ENCODE measurements at regions not wholly inside any gene's neighbourhood (a gene's known extent, or its start where the extent isn't known, plus 50 kb on each side); places are given as distances from the start of the nearest gene placed in this dataset.

GRCh38 chr19:56930647-56931535 is 90.4 kb upstream of the PEG3 start:
- Mint-ChIP-seq H3K36me3 (no peaks in the 10 kb centered on the region), H3K27me3 (peaks cover 10% of the 10 kb centered on the region), H3K4me3 (no peak overlapping the region), H3K27ac (no peak overlapping the region), H3K4me1 (no peaks in the 10 kb centered on the region), H3K9me3 (peaks cover 10% of the 10 kb centered on the region)
- no peak for ATAC-seq

- ATAC-seq: no peak
- H3K36me3 Mint-ChIP-seq: no peaks in the 10 kb centered on the region
- H3K4me3 Mint-ChIP-seq: no peak overlapping the region
- H3K27me3 Mint-ChIP-seq: peaks cover 8% of the 10 kb centered on the region
- peaks cover 11% of the 10 kb centered on the region for H3K9me3 Mint-ChIP-seq
- H3K27ac Mint-ChIP-seq: no peak overlapping the region
- H3K4me1 Mint-ChIP-seq: no peaks in the 10 kb centered on the region
These were observed 92.6 kb upstream of the PEG3 start for GRCh38 chr19:56933014-56933705.

GRCh38 chr19:56934438-56935090 is 94.0 kb upstream of the PEG3 start:
- no peak overlapping the region for H3K4me3 Mint-ChIP-seq

GRCh38 chr19:56939951-56940350 is 99.4 kb upstream of the PEG3 start:
- H3K27ac Mint-ChIP-seq: no peak overlapping the region
- peaks cover 14% of the 10 kb centered on the region for H3K9me3 Mint-ChIP-seq
- H3K27me3 Mint-ChIP-seq: peaks cover 8% of the 10 kb centered on the region
- no peak overlapping the region for H3K4me3 Mint-ChIP-seq
- H3K36me3 Mint-ChIP-seq: no peaks in the 10 kb centered on the region
- no peak for ATAC-seq
- no peaks in the 10 kb centered on the region for H3K4me1 Mint-ChIP-seq

More at GRCh38 chr19:56934438-56935090, 94.0 kb upstream of the PEG3 start:
- Mint-ChIP-seq H3K9me3 (peaks cover 13% of the 10 kb centered on the region), H3K27me3 (peaks cover 8% of the 10 kb centered on the region), H3K4me1 (no peaks in the 10 kb centered on the region), H3K27ac (no peak overlapping the region), H3K36me3 (no peaks in the 10 kb centered on the region)
- no peak for ATAC-seq

- Mint-ChIP-seq H3K36me3 (no peaks in the 10 kb centered on the region), H3K4me3 (no peak overlapping the region), H3K27ac (no peak overlapping the region), H3K4me1 (no peaks in the 10 kb centered on the region), H3K9me3 (peaks cover 13% of the 10 kb centered on the region), H3K27me3 (peaks cover under 1% of the 10 kb centered on the region)
- peak; percentile 99 for ATAC-seq
These were observed 102.2 kb upstream of the PEG3 start for GRCh38 chr19:56942756-56943155.

- Mint-ChIP-seq H3K27ac (no peak overlapping the region), H3K4me1 (no peaks in the 10 kb centered on the region), H3K36me3 (no peaks in the 10 kb centered on the region), H3K4me3 (no peak overlapping the region), H3K9me3 (peaks cover 12% of the 10 kb centered on the region), H3K27me3 (peaks cover 9% of the 10 kb centered on the region)
- no peak for ATAC-seq
These were observed 105.6 kb upstream of the PEG3 start for GRCh38 chr19:56946159-56946558.

- no peak for ATAC-seq
- Mint-ChIP-seq H3K36me3 (no peaks in the 10 kb centered on the region), H3K27ac (no peak overlapping the region), H3K27me3 (peaks cover 9% of the 10 kb centered on the region), H3K4me3 (no peak overlapping the region), H3K4me1 (no peaks in the 10 kb centered on the region), H3K9me3 (peaks cover 13% of the 10 kb centered on the region)
These were observed 106.7 kb upstream of the PEG3 start for GRCh38 chr19:56947206-56947605.

GRCh38 chr19:56949626-56950025 is 109.1 kb upstream of the PEG3 start:
- no peak overlapping the region for H3K27ac Mint-ChIP-seq
- peaks cover 9% of the 10 kb centered on the region for H3K27me3 Mint-ChIP-seq
- no peaks in the 10 kb centered on the region for H3K36me3 Mint-ChIP-seq
- no peaks in the 10 kb centered on the region for H3K4me1 Mint-ChIP-seq
- H3K9me3 Mint-ChIP-seq: peaks cover 20% of the 10 kb centered on the region
- no peak for ATAC-seq
- no peak overlapping the region for H3K4me3 Mint-ChIP-seq

- H3K9me3 Mint-ChIP-seq: peaks cover 28% of the 10 kb centered on the region
- peaks cover 9% of the 10 kb centered on the region for H3K27me3 Mint-ChIP-seq
- no peak overlapping the region for H3K4me3 Mint-ChIP-seq
- H3K27ac Mint-ChIP-seq: no peak overlapping the region
- no peaks in the 10 kb centered on the region for H3K4me1 Mint-ChIP-seq
- no peaks in the 10 kb centered on the region for H3K36me3 Mint-ChIP-seq
- no peak for ATAC-seq
These were observed 111.1 kb upstream of the PEG3 start for GRCh38 chr19:56951672-56952071.

- Mint-ChIP-seq H3K4me3 (no peak overlapping the region), H3K27me3 (peaks cover 7% of the 10 kb centered on the region), H3K4me1 (no peaks in the 10 kb centered on the region), H3K9me3 (peaks cover 32% of the 10 kb centered on the region), H3K36me3 (no peaks in the 10 kb centered on the region), H3K27ac (no peak overlapping the region)
- ATAC-seq: no peak
These were observed 112.9 kb upstream of the PEG3 start for GRCh38 chr19:56953470-56953869.

GRCh38 chr19:56955637-56956216 is 115.2 kb upstream of the PEG3 start:
- no peak overlapping the region for H3K4me3 Mint-ChIP-seq
- no peak for ATAC-seq
- H3K4me1 Mint-ChIP-seq: no peaks in the 10 kb centered on the region

GRCh38 chr19:56956503-56957226 is 116.1 kb upstream of the PEG3 start:
- Mint-ChIP-seq H3K27me3 (no peaks in the 10 kb centered on the region), H3K4me1 (no peaks in the 10 kb centered on the region), H3K36me3 (no peaks in the 10 kb centered on the region), H3K4me3 (no peak overlapping the region), H3K27ac (no peak overlapping the region), H3K9me3 (peaks cover 29% of the 10 kb centered on the region)
- no peak for ATAC-seq

More at GRCh38 chr19:56955637-56956216, 115.2 kb upstream of the PEG3 start:
- H3K36me3 Mint-ChIP-seq: no peaks in the 10 kb centered on the region
- peaks cover 32% of the 10 kb centered on the region for H3K9me3 Mint-ChIP-seq
- H3K27ac Mint-ChIP-seq: no peak overlapping the region
- no peaks in the 10 kb centered on the region for H3K27me3 Mint-ChIP-seq

GRCh38 chr19:56959205-56959604 is 118.7 kb upstream of the PEG3 start:
- H3K4me3 Mint-ChIP-seq: no peak overlapping the region
- H3K27me3 Mint-ChIP-seq: no peaks in the 10 kb centered on the region
- no peaks in the 10 kb centered on the region for H3K36me3 Mint-ChIP-seq
- H3K4me1 Mint-ChIP-seq: no peaks in the 10 kb centered on the region
- no peak for ATAC-seq
- H3K9me3 Mint-ChIP-seq: peaks cover 33% of the 10 kb centered on the region
- H3K27ac Mint-ChIP-seq: no peak overlapping the region

GRCh38 chr19:56960959-56961543 is 120.5 kb upstream of the PEG3 start:
- ATAC-seq: no peak
- Mint-ChIP-seq H3K4me1 (no peaks in the 10 kb centered on the region), H3K36me3 (no peaks in the 10 kb centered on the region), H3K27ac (no peak overlapping the region), H3K27me3 (no peaks in the 10 kb centered on the region), H3K4me3 (no peak overlapping the region), H3K9me3 (peaks cover 24% of the 10 kb centered on the region)

Data from stimulated activated memory B cell treated with anti-CD40 and anti-IgM and Interleukin-4, amounts not matched to agents 10 μg/mL and 1 μg/mL and 100 μg/mL, for 72 hours (primary cell).